DMS114 treated with DMSO at 0.1 percent for 48 hours (cell line): ENCODE measurements at regions not wholly inside any gene's neighbourhood (a gene's known extent, or its start where the extent isn't known, plus 50 kb on each side); places are given as distances from the start of the nearest gene placed in this dataset.

Experiments used
- DNase-seq: peaks from one replicate; lab custom pipeline; 2025; ENCODE audit not compliant: unreplicated experiment; lab: John Stamatoyannopoulos, UW

- DNase-seq, result no peak
Observed at GRCh38 chr3:168539909-168540308, 444.2 kb upstream of the GOLIM4 start.

- no peak for DNase-seq
Observed at GRCh38 chr3:168534761-168535160, 439.0 kb upstream of the GOLIM4 start.

GRCh38 chr3:168533600-168533999, 437.9 kb upstream of the GOLIM4 start:
- DNase-seq, result no peak

GRCh38 chr3:168532135-168532534, 436.4 kb upstream of the GOLIM4 start:
- no peak for DNase-seq

GRCh38 chr3:168531116-168531515, 435.4 kb upstream of the GOLIM4 start:
- DNase-seq, result no peak

GRCh38 chr3:168524129-168524528, 428.4 kb upstream of the GOLIM4 start:
- DNase-seq, result no peak

GRCh38 chr3:168517249-168518071, 421.7 kb upstream of the GOLIM4 start:
- no peak for DNase-seq

GRCh38 chr3:168514252-168514651, 418.5 kb upstream of the GOLIM4 start:
- DNase-seq, result no peak

GRCh38 chr3:168512802-168513201, 417.1 kb upstream of the GOLIM4 start:
- DNase-seq, result no peak

- DNase-seq, result peak; percentile 6
Observed at GRCh38 chr3:168511428-168512014, 415.8 kb upstream of the GOLIM4 start.

- DNase-seq, result no peak
Observed at GRCh38 chr3:168506589-168506988, 410.9 kb upstream of the GOLIM4 start.

GRCh38 chr3:168501570-168501969, 405.8 kb upstream of the GOLIM4 start:
- DNase-seq, result no peak

- DNase-seq, result no peak
Observed at GRCh38 chr3:168498194-168498593, 402.5 kb upstream of the GOLIM4 start.

GRCh38 chr3:168497741-168498140, 402.0 kb upstream of the GOLIM4 start:
- DNase-seq, result no peak

GRCh38 chr3:168497183-168497582, 401.5 kb upstream of the GOLIM4 start:
- DNase-seq, result no peak

- DNase-seq, result no peak
Observed at GRCh38 chr3:168495932-168496331, 400.2 kb upstream of the GOLIM4 start.

GRCh38 chr3:168495270-168495669, 399.5 kb upstream of the GOLIM4 start:
- DNase-seq, result no peak

GRCh38 chr3:168493412-168494205, 397.9 kb upstream of the GOLIM4 start:
- no peak for DNase-seq

- DNase-seq, result no peak
Observed at GRCh38 chr3:168490981-168491380, 395.3 kb upstream of the GOLIM4 start.

- no peak for DNase-seq
Observed at GRCh38 chr3:168489301-168489700, 393.6 kb upstream of the GOLIM4 start.

- DNase-seq, result no peak
Observed at GRCh38 chr3:168485936-168486335, 390.2 kb upstream of the GOLIM4 start.
